C4-2B (cell line): ENCODE measurements at regions not wholly inside any gene's neighbourhood (a gene's known extent, or its start where the extent isn't known, plus 50 kb on each side); places are given as distances from the start of the nearest gene placed in this dataset.

Experiments used
- CTCF ChIP-seq: fragments of 450-650 bp; conservative IDR thresholded peaks from 2 replicates; pipeline ENCODE4 v1.5.1; 2017; ENCODE audit warnings: mild to moderate bottlenecking
- ZFX ChIP-seq: fragments of 450-650 bp; IDR thresholded peaks from 2 replicates; pipeline ENCODE4 v1.6.1; 2017

GRCh38 chr3:117263270-117263669 lies 553.7 kb downstream of the TUSC7 start:
- TF ChIP-seq CTCF: no peak
- no peak for TF ChIP-seq ZFX
